ENCODE measurements at regions not wholly inside any gene's neighbourhood (a gene's known extent, or its start where the extent isn't known, plus 50 kb on each side); places are given as distances from the start of the nearest gene placed in this dataset.

DNA sequence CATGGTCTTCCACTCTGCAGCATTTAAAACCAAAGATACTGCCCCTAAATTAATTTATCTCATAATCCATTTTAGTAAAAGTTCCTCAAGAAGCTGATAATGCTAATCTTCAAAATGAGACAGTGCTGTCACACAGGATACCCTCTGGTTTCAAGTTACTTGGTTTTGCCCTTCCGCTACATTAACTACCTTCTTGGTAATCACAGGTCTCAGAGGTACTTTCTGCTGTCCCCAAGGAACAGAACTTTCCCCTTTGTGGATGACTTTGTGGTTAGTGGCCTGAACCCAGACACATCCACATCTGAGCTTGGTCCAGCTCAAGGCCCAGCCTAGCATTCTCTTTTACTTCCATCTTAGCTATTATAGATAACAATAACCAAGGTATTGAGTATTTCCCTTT, 88.8 kb upstream of the TMEM26 start:
- TF ChIP-seq POLR2AphosphoS5 (IDR thresholded peaks at IDR 0.05; ENCODE audit: low read depth, low read length) (no peak), POLR2A (IDR thresholded peaks at IDR 0.05; ENCODE audit: low read depth, low read length) (no peak), TAF1 (IDR thresholded peaks at IDR 0.05; ENCODE audit: low read depth, low read length) (no peak), POU2F2 (IDR thresholded peaks at IDR 0.05; ENCODE audit: low read depth, low read length) (no peak)
